GM12878 (cell line): ENCODE measurements at regions not wholly inside any gene's neighbourhood (a gene's known extent, or its start where the extent isn't known, plus 50 kb on each side); places are given as distances from the start of the nearest gene placed in this dataset.

Experiments
- ATAC-seq: fragments of 200-7000 bp; cut with Tn5 transposase; 3 replicates; pipeline ENCODE4 v1.9.1; 2020; ENCODE audit warnings: mild to moderate bottlenecking, moderate library complexity
- BruUV-seq: library from RNA; stranded (reverse); fragments of 400-500 nt; replicated peaks from 2 replicates; lab custom pipeline; 2021; lab: Mats Ljungman, UMichigan
- CTCF ChIA-PET: fragments of 300-600 bp; sonication (Branson Sonifier 250); formaldehyde crosslinking; extraction: SDS; loops from one replicate; lab custom pipeline; 2021; ENCODE audit warnings: inconsistent platforms; lab: Yijun Ruan, JAX
- POLR2A ChIA-PET: fragments of 350-600 bp; formaldehyde crosslinking; extraction: SDS; loops from one replicate; lab custom pipeline; 2021; ENCODE audit warnings: inconsistent platforms; lab: Charles Lee
- RAD21 ChIA-PET: fragments of 300-600 bp; sonication (Branson Sonifier 250); formaldehyde crosslinking; loops from one replicate; lab custom pipeline; 2023; ENCODE audit warnings: antibody characterized with exemption; ENCODE audit not compliant: unreplicated experiment; lab: Charles Lee
- SMC1A ChIA-PET: fragments of 300-600 bp; sonication (Branson Sonifier 250); formaldehyde crosslinking; loops from one replicate; lab custom pipeline; 2023; ENCODE audit not compliant: unreplicated experiment, uncharacterized antibody; lab: Charles Lee
- DNase-seq: peaks from one replicate; pipeline ENCODE4 v3.0.0-alpha.2; 2011; ENCODE audit warnings: low read depth, low spot score
- FAIRE-seq: peaks from 3 replicates; lab custom pipeline; 2011; peaks lifted over from hg19 to GRCh38; lab: Jason Lieb, UNC
- H2AFZ ChIP-seq: 2 replicates; pipeline ENCODE4 v1.6.0; 2011; ENCODE audit warnings: low read depth, low read length, control low read depth; ENCODE audit not compliant: control insufficient read depth
- H3K27ac ChIP-seq: 2 replicates; pipeline ENCODE4 v1.5.1; 2011; ENCODE audit warnings: control low read depth; ENCODE audit not compliant: control insufficient read depth, insufficient read depth
- H3K27me3 ChIP-seq, 2 experiments: replicated peaks in 1 of 2; 2 replicates each; pipeline versions ENCODE4 v1.6.0 to v1.6.1; 2011; ENCODE audit warnings: low read length in 1 of 2; ENCODE audit not compliant: control insufficient read depth in 2 of 2, insufficient read depth in 2 of 2
- H3K36me3 ChIP-seq, 2 experiments: 2 replicates each; pipeline ENCODE4 v1.5.1; 2011; ENCODE audit warnings: low read length in 1 of 2; ENCODE audit not compliant: control insufficient read depth in 2 of 2, insufficient read depth in 2 of 2
- H3K4me1 ChIP-seq: 2 replicates; pipeline ENCODE4 v1.6.1; 2011; ENCODE audit warnings: mild to moderate bottlenecking, low read length, moderate library complexity, mixed read lengths; ENCODE audit not compliant: control insufficient read depth, insufficient read depth
- H3K4me2 ChIP-seq: 2 replicates; pipeline ENCODE4 v1.6.0; 2011; ENCODE audit warnings: control low read depth; ENCODE audit not compliant: control insufficient read depth, insufficient read depth
- H3K4me3 ChIP-seq: fragments of 200-600 bp; sonication (generic); 2 replicates; pipeline ENCODE4 v1.5.1; 2016
- H3K79me2 ChIP-seq: 2 replicates; pipeline ENCODE4 v1.6.0; 2011; ENCODE audit warnings: low read length; ENCODE audit not compliant: control insufficient read depth, insufficient read depth
- H3K9ac ChIP-seq: 2 replicates; pipeline ENCODE4 v1.8.0; 2011; ENCODE audit warnings: low read length, control low read depth, mixed read lengths; ENCODE audit not compliant: control insufficient read depth, insufficient read depth
- H3K9me3 ChIP-seq: replicated peaks from 3 replicates; pipeline ENCODE4 v1.5.1; 2011; ENCODE audit warnings: mild to moderate bottlenecking, low read length; ENCODE audit not compliant: control insufficient read depth, insufficient read depth
- H4K20me1 ChIP-seq: 2 replicates; pipeline ENCODE4 v1.6.0; 2011; ENCODE audit not compliant: control insufficient read depth, insufficient read depth
- ATF2 ChIP-seq: IDR thresholded peaks from 2 replicates; pipeline ENCODE4 v1.6.1; 2012; ENCODE audit warnings: low read length, inconsistent platforms
- GATAD2B ChIP-seq: fragments of 450-650 bp; conservative IDR thresholded peaks from 2 replicates; pipeline ENCODE4 v1.6.1; 2017; ENCODE audit warnings: low read depth, mild to moderate bottlenecking, moderate library complexity
- HCFC1 ChIP-seq: fragments of 150-350 bp; IDR thresholded peaks from 2 replicates; pipeline ENCODE4 v1.6.1; 2014; ENCODE audit warnings: low read length
- HDGF ChIP-seq: fragments of 450-650 bp; IDR thresholded peaks from 2 replicates; pipeline ENCODE4 v1.6.1; 2016; ENCODE audit warnings: antibody characterized with exemption
- POLR2AphosphoS2 ChIP-seq: IDR thresholded peaks from 2 replicates; pipeline ENCODE4 v1.6.1; 2011; ENCODE audit warnings: low read depth, mild to moderate bottlenecking, low read length, improper control_type of control experiment, moderate library complexity
- RBBP5 ChIP-seq: fragments of 200-600 bp; sonication (generic); conservative IDR thresholded peaks from 2 replicates; pipeline ENCODE4 v1.6.1; 2016
- SMAD1 ChIP-seq: fragments of 450-650 bp; IDR thresholded peaks from 2 replicates; pipeline ENCODE4 v1.6.1; 2018; ENCODE audit warnings: mild to moderate bottlenecking, low read depth; ENCODE audit not compliant: partially characterized antibody
- SMC3 ChIP-seq: IDR thresholded peaks from 2 replicates; pipeline ENCODE4 v1.6.1; 2011; ENCODE audit warnings: low read length, improper control_type of control experiment, borderline replicate concordance
- WGBS: methylation state at CpG from one replicate; pipeline ENCODE4 v1.1.6; 2016; ENCODE audit warnings: low lambda C conversion rate; ENCODE audit not compliant: insufficient replicate concordance, insufficient coverage; ENCODE audit errors: missing lambda C conversion rate; 5-methylcytosine and 5-hydroxymethylcytosine counted together
- in situ Hi-C: fragments of 300-500 bp; cut with MboI; formaldehyde crosslinking; loops from 9 replicates; pipeline ENCODE4 v1.14.3; 2018; ENCODE audit warnings: mixed read lengths
- intact Hi-C: fragments of 100-400 bp; cut with micrococcal nuclease; formaldehyde crosslinking; loops from one replicate; pipeline ENCODE4 v1.14.2; 2022; ENCODE audit not compliant: unreplicated experiment
- TF ChIP-seq, protein P1 (sequence below): IDR thresholded peaks from 2 replicates; pipeline ENCODE4 v1.6.1; 2011; ENCODE audit warnings: borderline replicate concordance, low read depth, mild to moderate bottlenecking, moderate library complexity, mixed read lengths, low read length; ENCODE audit not compliant: insufficient read depth; ENCODE audit errors: extremely low read length
- TF ChIP-seq, protein P2 (sequence below): fragments of 450-650 bp; formaldehyde crosslinking; IDR thresholded peaks from 2 replicates; pipeline ENCODE4 v1.4.0; 2022; ENCODE audit warnings: mild to moderate bottlenecking, moderate library complexity

- ChIA-PET SMC1A (interaction anchor here (1.6 kb wide), 1 partner anchor 13 kb away, joined by 8 read pairs; no protein-coding TSS in a partner anchor), POLR2A (no interaction called here), CTCF (interaction anchor here (0.7 to 13.6 kb wide), 10 partner anchors 9 to 577 kb away, joined by 3 to 261 read pairs (median 3); no protein-coding TSS in a partner anchor), RAD21 (interaction anchor here (1.2 kb wide), 1 partner anchor 239 kb away, joined by 4 read pairs; no protein-coding TSS in a partner anchor)
- DNase-seq, result no peak
- intact Hi-C loops (no loop called here), in situ Hi-C loops (loop anchor here (5.0 kb wide), 1 partner anchor 240 kb away; no protein-coding TSS in a partner anchor)
- Histone ChIP-seq H3K4me3 (no peak overlapping the region), H3K9ac (no peak overlapping the region), H3K79me2 (no peaks in the 10 kb centered on the region), H3K4me1 (peaks cover 16% of the 10 kb centered on the region), H3K9me3 (no peaks in the 10 kb centered on the region), H3K27me3 (no peaks in the 10 kb centered on the region), H3K36me3 (no peaks in the 10 kb centered on the region), H3K27ac (no peak overlapping the region), H4K20me1 (no peaks in the 10 kb centered on the region), H3K4me2 (no peak overlapping the region), H2AFZ (no peak overlapping the region)
- ATAC-seq, result no peak
- BruUV-seq, result no TSS peak
- FAIRE-seq, result no peak
- TF ChIP-seq SMAD1 (no peak), HCFC1 (no peak), HDGF (no peak), POLR2AphosphoS2 (no peak), RBBP5 (no peak), ATF2 (no peak), GATAD2B (no peak), SMC3 (no peak)
- TF ChIP-seq, protein P1, sequence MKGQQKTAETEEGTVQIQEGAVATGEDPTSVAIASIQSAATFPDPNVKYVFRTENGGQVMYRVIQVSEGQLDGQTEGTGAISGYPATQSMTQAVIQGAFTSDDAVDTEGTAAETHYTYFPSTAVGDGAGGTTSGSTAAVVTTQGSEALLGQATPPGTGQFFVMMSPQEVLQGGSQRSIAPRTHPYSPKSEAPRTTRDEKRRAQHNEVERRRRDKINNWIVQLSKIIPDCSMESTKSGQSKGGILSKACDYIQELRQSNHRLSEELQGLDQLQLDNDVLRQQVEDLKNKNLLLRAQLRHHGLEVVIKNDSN, result no peak
- TF ChIP-seq, protein P2, sequence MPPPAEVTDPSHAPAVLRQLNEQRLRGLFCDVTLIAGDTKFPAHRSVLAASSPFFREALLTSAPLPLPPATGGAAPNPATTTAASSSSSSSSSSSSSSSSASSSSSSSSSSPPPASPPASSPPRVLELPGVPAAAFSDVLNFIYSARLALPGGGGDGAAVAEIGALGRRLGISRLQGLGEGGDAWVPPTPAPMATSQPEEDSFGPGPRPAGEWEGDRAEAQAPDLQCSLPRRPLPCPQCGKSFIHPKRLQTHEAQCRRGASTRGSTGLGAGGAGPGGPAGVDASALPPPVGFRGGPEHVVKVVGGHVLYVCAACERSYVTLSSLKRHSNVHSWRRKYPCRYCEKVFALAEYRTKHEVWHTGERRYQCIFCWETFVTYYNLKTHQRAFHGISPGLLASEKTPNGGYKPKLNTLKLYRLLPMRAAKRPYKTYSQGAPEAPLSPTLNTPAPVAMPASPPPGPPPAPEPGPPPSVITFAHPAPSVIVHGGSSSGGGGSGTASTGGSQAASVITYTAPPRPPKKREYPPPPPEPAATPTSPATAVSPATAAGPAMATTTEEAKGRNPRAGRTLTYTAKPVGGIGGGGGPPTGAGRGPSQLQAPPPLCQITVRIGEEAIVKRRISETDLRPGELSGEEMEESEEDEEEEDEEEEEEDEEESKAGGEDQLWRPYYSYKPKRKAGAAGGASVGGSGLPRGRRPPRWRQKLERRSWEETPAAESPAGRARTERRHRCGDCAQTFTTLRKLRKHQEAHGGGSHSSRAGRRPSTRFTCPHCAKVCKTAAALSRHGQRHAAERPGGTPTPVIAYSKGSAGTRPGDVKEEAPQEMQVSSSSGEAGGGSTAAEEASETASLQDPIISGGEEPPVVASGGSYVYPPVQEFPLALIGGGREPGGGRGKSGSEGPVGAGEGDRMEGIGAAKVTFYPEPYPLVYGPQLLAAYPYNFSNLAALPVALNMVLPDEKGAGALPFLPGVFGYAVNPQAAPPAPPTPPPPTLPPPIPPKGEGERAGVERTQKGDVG, result no peak
- WGBS, result 44% methylated on average over 5 of the region's 5 CpGs
Measured at GRCh38 chr6:53731866-53732636, 62.8 kb upstream of the LRRC1 start.
